ENCODE measurements at regions not wholly inside any gene's neighbourhood (a gene's known extent, or its start where the extent isn't known, plus 50 kb on each side); places are given as distances from the start of the nearest gene placed in this dataset.

GRCh38 chr13:72639377-72639776 lies 88.1 kb downstream of the MZT1 start:
- no peak for ATAC-seq (ENCODE audit: insufficient read depth, low read depth)
- Histone ChIP-seq H3K9ac (ENCODE audit: low read depth, low read length) (no peak overlapping the region), H3K27ac (ENCODE audit: low read length) (no peak overlapping the region)

GRCh38 chr13:72638059-72638815 lies 89.2 kb downstream of the MZT1 start:
- H4K20me1 ChIP-seq (ENCODE audit: insufficient read depth, low read length), result no peaks in the 10 kb centered on the region
- ATAC-seq (ENCODE audit: insufficient read depth, low read depth) (no peak), DNase-seq (no peak)
- H3K79me2 ChIP-seq (ENCODE audit: insufficient read depth, low read length), result no peaks in the 10 kb centered on the region
- peaks cover 7% of the 10 kb centered on the region for H3K27me3 ChIP-seq (ENCODE audit: insufficient read depth, low read length, poor library complexity)
- H3K27ac ChIP-seq (ENCODE audit: low read length), result no peak overlapping the region
- H3K36me3 ChIP-seq (ENCODE audit: insufficient read depth, low read length), result no peaks in the 10 kb centered on the region
- no peak overlapping the region for H2AFZ ChIP-seq (ENCODE audit: low read depth, low read length)
- H3K4me1 ChIP-seq (ENCODE audit: insufficient read depth, low read length), result no peaks in the 10 kb centered on the region
- no peak overlapping the region for H3K4me3 ChIP-seq (ENCODE audit: low read depth in 1 of 2, low read length in 2 of 2)
- no peak for TF ChIP-seq EZH2 (IDR thresholded peaks at IDR 0.05; ENCODE audit: borderline replicate concordance, low read depth, low read length, severe bottlenecking)
- H3K9ac ChIP-seq (ENCODE audit: low read depth, low read length), result no peak overlapping the region
- H3K4me2 ChIP-seq (ENCODE audit: insufficient read depth, low read length), result no peak overlapping the region
- H3K9me3 ChIP-seq (ENCODE audit: insufficient read depth, low read length, severe bottlenecking), result no peaks in the 10 kb centered on the region

More at GRCh38 chr13:72639377-72639776, 88.1 kb downstream of the MZT1 start:
- Histone ChIP-seq H3K4me3 (ENCODE audit: low read depth in 1 of 2, low read length in 2 of 2) (no peak overlapping the region), H3K4me1 (ENCODE audit: insufficient read depth, low read length) (no peaks in the 10 kb centered on the region), H3K9me3 (ENCODE audit: insufficient read depth, low read length, severe bottlenecking) (no peaks in the 10 kb centered on the region), H3K4me2 (ENCODE audit: insufficient read depth, low read length) (no peak overlapping the region), H4K20me1 (ENCODE audit: insufficient read depth, low read length) (no peaks in the 10 kb centered on the region), H2AFZ (ENCODE audit: low read depth, low read length) (no peak overlapping the region), H3K36me3 (ENCODE audit: insufficient read depth, low read length) (no peaks in the 10 kb centered on the region), H3K27me3 (ENCODE audit: insufficient read depth, low read length, poor library complexity) (peaks cover 7% of the 10 kb centered on the region), H3K79me2 (ENCODE audit: insufficient read depth, low read length) (no peaks in the 10 kb centered on the region)
- no peak for TF ChIP-seq CTCF (IDR thresholded peaks at IDR 0.05; ENCODE audit: borderline replicate concordance, extremely low read depth, low read length, poor library complexity, severe bottlenecking)
- DNase-seq, result no peak

GRCh38 chr13:72637561-72637960 lies 89.9 kb downstream of the MZT1 start:
- ATAC-seq (ENCODE audit: insufficient read depth, low read depth), result no peak
- Histone ChIP-seq H3K4me2 (ENCODE audit: insufficient read depth, low read length) (no peak overlapping the region), H3K4me1 (ENCODE audit: insufficient read depth, low read length) (no peaks in the 10 kb centered on the region), H3K4me3 (ENCODE audit: low read depth in 1 of 2, low read length in 2 of 2) (no peak overlapping the region), H3K27ac (ENCODE audit: low read length) (no peak overlapping the region), H3K36me3 (ENCODE audit: insufficient read depth, low read length) (no peaks in the 10 kb centered on the region), H3K79me2 (ENCODE audit: insufficient read depth, low read length) (no peaks in the 10 kb centered on the region), H2AFZ (ENCODE audit: low read depth, low read length) (no peak overlapping the region), H3K9ac (ENCODE audit: low read depth, low read length) (no peak overlapping the region), H3K27me3 (ENCODE audit: insufficient read depth, low read length, poor library complexity) (peaks cover 7% of the 10 kb centered on the region), H4K20me1 (ENCODE audit: insufficient read depth, low read length) (no peaks in the 10 kb centered on the region), H3K9me3 (ENCODE audit: insufficient read depth, low read length, severe bottlenecking) (no peaks in the 10 kb centered on the region)
- DNase-seq, result no peak
- TF ChIP-seq CTCF (IDR thresholded peaks at IDR 0.05; ENCODE audit: borderline replicate concordance, extremely low read depth, low read length, poor library complexity, severe bottlenecking) (no peak), EZH2 (IDR thresholded peaks at IDR 0.05; ENCODE audit: borderline replicate concordance, low read depth, low read length, severe bottlenecking) (no peak)

- no peaks in the 10 kb centered on the region for H3K79me2 ChIP-seq (ENCODE audit: insufficient read depth, low read length)
- H3K9ac ChIP-seq (ENCODE audit: low read depth, low read length), result no peak overlapping the region
- H3K27ac ChIP-seq (ENCODE audit: low read length), result no peak overlapping the region
- ATAC-seq (ENCODE audit: insufficient read depth, low read depth) (no peak), DNase-seq (no peak)
- H3K27me3 ChIP-seq (ENCODE audit: insufficient read depth, low read length, poor library complexity), result peaks cover 7% of the 10 kb centered on the region
- no peak overlapping the region for H3K4me3 ChIP-seq (ENCODE audit: low read depth in 1 of 2, low read length in 2 of 2)
- H4K20me1 ChIP-seq (ENCODE audit: insufficient read depth, low read length), result no peaks in the 10 kb centered on the region
- no peaks in the 10 kb centered on the region for H3K4me1 ChIP-seq (ENCODE audit: insufficient read depth, low read length)
- no peak overlapping the region for H2AFZ ChIP-seq (ENCODE audit: low read depth, low read length)
- H3K9me3 ChIP-seq (ENCODE audit: insufficient read depth, low read length, severe bottlenecking), result no peaks in the 10 kb centered on the region
- no peak overlapping the region for H3K4me2 ChIP-seq (ENCODE audit: insufficient read depth, low read length)
- H3K36me3 ChIP-seq (ENCODE audit: insufficient read depth, low read length), result no peaks in the 10 kb centered on the region
- no peak for TF ChIP-seq EZH2 (IDR thresholded peaks at IDR 0.05; ENCODE audit: borderline replicate concordance, low read depth, low read length, severe bottlenecking)
- no peak for TF ChIP-seq CTCF (IDR thresholded peaks at IDR 0.05; ENCODE audit: borderline replicate concordance, extremely low read depth, low read length, poor library complexity, severe bottlenecking)
These were observed 92.6 kb downstream of the MZT1 start for GRCh38 chr13:72634859-72635258.

Measured in DND-41 (cell line).